Mucosa of descending colon (tissue), 3 donors: ENCODE measurements at regions not wholly inside any gene's neighbourhood (a gene's known extent, or its start where the extent isn't known, plus 50 kb on each side); places are given as distances from the start of the nearest gene placed in this dataset.
"Not testable (repeated sequence)": the region's sequence is repeated elsewhere in the genome, so short reads cannot be mapped to it uniquely, and the experiment has no call there.

ENCODE experiments used
- ATAC-seq: fragments of 200-7000 bp; cut with Tn5 transposase; one replicate; pipeline ENCODE4 v1.9.1; 2020; ENCODE audit warnings: mild to moderate bottlenecking, moderate library complexity
- DNase-seq, 3 donors: peaks; one replicate each; pipeline ENCODE4 v3.0.0-alpha.2; 2020
- H3K36me3 ChIP-seq: fragments of 200-600 bp; one replicate; pipeline ENCODE4 v1.8.0; 2021; ENCODE audit warnings: low read depth, mild to moderate bottlenecking
- H3K4me1 ChIP-seq: fragments of 200-600 bp; one replicate; pipeline ENCODE4 v1.8.0; 2021; ENCODE audit warnings: low read depth, mild to moderate bottlenecking
- H3K4me3 ChIP-seq: fragments of 200-600 bp; one replicate; pipeline ENCODE4 v1.8.0; 2021; ENCODE audit warnings: mild to moderate bottlenecking
- H3K9me3 ChIP-seq: fragments of 200-600 bp; one replicate; pipeline ENCODE4 v1.8.0; 2021; ENCODE audit warnings: mild to moderate bottlenecking
- CTCF ChIP-seq: fragments of 200-600 bp; IDR thresholded peaks from one replicate; pipeline ENCODE4 v1.8.0; 2022; ENCODE audit warnings: antibody characterized with exemption, mild to moderate bottlenecking
- intact Hi-C, 2 donors: fragments of 100-400 bp; cut with DNase I in 1 of 2; cut with micrococcal nuclease in 1 of 2; formaldehyde crosslinking; loops; one replicate each; pipeline versions ENCODE4 v1.11.0 to v1.11.1; 2022; cut with DNase I, micrococcal nuclease
- donor health status: DM: no; HTN: no; CAD: no; lungs with moderate emphysema.
- donor health status: DM: no; HTN: no; CAD: no.
- donor health status: DM: no; HTN: yes; CAD: no.

GRCh38 chrX:3541336-3541735 lies 172.1 kb downstream of the PRKX start:
- ATAC-seq (no peak), DNase-seq (no peak)
- H3K36me3 ChIP-seq = no peaks in the 10 kb centered on the region
- H3K4me1 ChIP-seq = no peaks in the 10 kb centered on the region
- H3K4me3 ChIP-seq = no peak overlapping the region
- no peak for TF ChIP-seq CTCF
- no peaks in the 10 kb centered on the region for H3K9me3 ChIP-seq
- intact Hi-C loops = no loop called here

- no peaks in the 10 kb centered on the region for H3K9me3 ChIP-seq
- no peak for ATAC-seq
- no peak for DNase-seq
- no peaks in the 10 kb centered on the region for H3K36me3 ChIP-seq
- intact Hi-C loops = no loop called here
- H3K4me3 ChIP-seq = no peak overlapping the region
- no peaks in the 10 kb centered on the region for H3K4me1 ChIP-seq
- no peak for TF ChIP-seq CTCF
These were observed 173.3 kb downstream of the PRKX start for GRCh38 chrX:3540105-3540504.

- DNase-seq (no peak), ATAC-seq (no peak)
- intact Hi-C loops = no loop called here
- Histone ChIP-seq H3K4me3 (no peak overlapping the region), H3K4me1 (no peaks in the 10 kb centered on the region), H3K9me3 (no peaks in the 10 kb centered on the region), H3K36me3 (no peaks in the 10 kb centered on the region)
- no peak for TF ChIP-seq CTCF
These were observed 180.8 kb downstream of the PRKX start for GRCh38 chrX:3532581-3533085.

GRCh38 chrX:3531435-3531834 lies 182.0 kb downstream of the PRKX start:
- H3K4me3 ChIP-seq, DNase-seq, H3K36me3 ChIP-seq, H3K4me1 ChIP-seq, ATAC-seq, H3K9me3 ChIP-seq, intact Hi-C loops: not testable (repeated sequence)

- Histone ChIP-seq H3K4me3 (no peak overlapping the region), H3K36me3 (no peaks in the 10 kb centered on the region), H3K9me3 (no peaks in the 10 kb centered on the region), H3K4me1 (no peaks in the 10 kb centered on the region)
- DNase-seq = no peak
- TF ChIP-seq CTCF = no peak
- intact Hi-C loops = no loop called here
- no peak for ATAC-seq
These were observed 183.1 kb upstream of the MXRA5 start for GRCh38 chrX:3529466-3530010.

GRCh38 chrX:3527811-3528210 lies 181.4 kb upstream of the MXRA5 start:
- no peak for TF ChIP-seq CTCF
- no peaks in the 10 kb centered on the region for H3K9me3 ChIP-seq
- ATAC-seq = no peak

More at GRCh38 chrX:3527811-3528210, 181.4 kb upstream of the MXRA5 start:
- Histone ChIP-seq H3K36me3 (no peaks in the 10 kb centered on the region), H3K4me1 (no peaks in the 10 kb centered on the region), H3K4me3 (no peak overlapping the region)
- DNase-seq = no peak
- intact Hi-C loops = no loop called here
